SK-N-MC (cell line): ENCODE measurements at regions not wholly inside any gene's neighbourhood (a gene's known extent, or its start where the extent isn't known, plus 50 kb on each side); places are given as distances from the start of the nearest gene placed in this dataset.

ENCODE experiments used
- EZH2 ChIP-seq: fragments of 200-600 bp; sonication (generic); IDR thresholded peaks from one replicate; pipeline ENCODE4 v1.6.1; 2017; ENCODE audit warnings: antibody characterized with exemption
- FOXP2 ChIP-seq: optimal IDR thresholded peaks from 2 replicates; pipeline ENCODE3; 2011; ENCODE audit warnings: mild to moderate bottlenecking, moderate library complexity; ENCODE audit not compliant: insufficient read depth; ENCODE audit errors: extremely low read length, control extremely low read depth
- POLR2AphosphoS5 ChIP-seq: IDR thresholded peaks from 2 replicates; pipeline ENCODE4 v1.6.1; 2012; ENCODE audit warnings: mild to moderate bottlenecking, low read depth, low read length, borderline replicate concordance

GRCh38 chr6:15912505-15913400 lies 216.1 kb upstream of the MYLIP start:
- TF ChIP-seq POLR2AphosphoS5 (no peak), EZH2 (no peak), FOXP2 (no peak)
